Osteoblast (primary cell): ENCODE measurements at regions not wholly inside any gene's neighbourhood (a gene's known extent, or its start where the extent isn't known, plus 50 kb on each side); places are given as distances from the start of the nearest gene placed in this dataset.

Experiments
- DNase-seq: peaks from one replicate; pipeline ENCODE4 v3.0.0; 2011; ENCODE audit warnings: low spot score, mixed read lengths; ENCODE audit not compliant: insufficient read length; ENCODE audit errors: missing footprints
- H2AFZ ChIP-seq: 2 replicates; pipeline ENCODE4 v1.6.0; 2011; ENCODE audit warnings: mild to moderate bottlenecking, low read length
- H3K27ac ChIP-seq: 2 replicates; pipeline ENCODE4 v1.5.1; 2011; ENCODE audit warnings: mild to moderate bottlenecking, low read depth, low read length, moderate library complexity
- H3K27me3 ChIP-seq: 2 replicates; pipeline ENCODE4 v1.6.0; 2012; ENCODE audit warnings: mild to moderate bottlenecking, control low read depth, inconsistent platforms, low read length, moderate library complexity; ENCODE audit not compliant: insufficient read depth
- H3K36me3 ChIP-seq: 2 replicates; pipeline ENCODE4 v1.5.1; 2011; ENCODE audit warnings: mild to moderate bottlenecking, low read length, control low read depth, moderate library complexity; ENCODE audit not compliant: insufficient read depth
- H3K4me1 ChIP-seq: 2 replicates; pipeline ENCODE4 v1.5.1; 2011; ENCODE audit warnings: mild to moderate bottlenecking, low read length, control low read depth, moderate library complexity; ENCODE audit not compliant: insufficient read depth
- H3K4me2 ChIP-seq: 2 replicates; pipeline ENCODE4 v1.6.0; 2011; ENCODE audit warnings: mild to moderate bottlenecking, low read length; ENCODE audit not compliant: insufficient read depth
- H3K4me3 ChIP-seq: fragments of 200-600 bp; sonication (generic); 3 replicates; pipeline ENCODE4 v1.5.1; 2012; ENCODE audit warnings: mild to moderate bottlenecking, low read length, inconsistent platforms; ENCODE audit not compliant: insufficient read depth
- H3K79me2 ChIP-seq: 2 replicates; pipeline ENCODE4 v1.6.0; 2012; ENCODE audit warnings: mild to moderate bottlenecking, low read length, control low read depth, inconsistent platforms; ENCODE audit not compliant: insufficient read depth
- H3K9me3 ChIP-seq: 2 replicates; pipeline ENCODE4 v1.5.1; 2011; ENCODE audit warnings: low read depth, low read length, control low read depth
- H4K20me1 ChIP-seq: 2 replicates; pipeline ENCODE4 v1.6.0; 2012; ENCODE audit warnings: mild to moderate bottlenecking, low read length, control low read depth; ENCODE audit not compliant: insufficient read depth
- TF ChIP-seq, protein P1 (sequence below): IDR thresholded peaks from 2 replicates; pipeline ENCODE4 v1.5.1; 2011; ENCODE audit warnings: mild to moderate bottlenecking, low read depth, low read length, moderate library complexity; ENCODE audit errors: extremely low read depth

DNA sequence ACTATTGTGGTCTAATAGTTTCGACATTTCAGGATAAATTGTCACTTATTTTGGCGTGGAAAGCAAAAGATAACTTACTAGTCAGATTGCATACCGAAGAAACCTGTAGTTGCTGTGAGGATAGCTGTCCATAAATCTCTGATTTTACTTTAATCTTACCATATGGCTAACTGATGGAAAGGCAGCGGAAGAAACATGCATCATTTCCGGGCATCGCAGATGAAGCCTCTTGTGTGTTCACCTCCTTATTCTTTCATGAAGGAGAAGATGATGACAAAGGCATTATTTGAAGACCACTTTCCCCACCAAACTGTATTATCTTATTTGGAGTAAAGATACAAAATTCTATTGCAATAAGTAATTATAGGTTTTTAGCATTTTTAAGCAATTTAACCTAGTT is 763.6 kb upstream of the SLITRK6 start:
- no peak overlapping the region for H3K4me3 ChIP-seq
- no peak overlapping the region for H2AFZ ChIP-seq
- H3K36me3 ChIP-seq, result no peaks in the 10 kb centered on the region
- no peaks in the 10 kb centered on the region for H4K20me1 ChIP-seq
- TF ChIP-seq, protein P1, sequence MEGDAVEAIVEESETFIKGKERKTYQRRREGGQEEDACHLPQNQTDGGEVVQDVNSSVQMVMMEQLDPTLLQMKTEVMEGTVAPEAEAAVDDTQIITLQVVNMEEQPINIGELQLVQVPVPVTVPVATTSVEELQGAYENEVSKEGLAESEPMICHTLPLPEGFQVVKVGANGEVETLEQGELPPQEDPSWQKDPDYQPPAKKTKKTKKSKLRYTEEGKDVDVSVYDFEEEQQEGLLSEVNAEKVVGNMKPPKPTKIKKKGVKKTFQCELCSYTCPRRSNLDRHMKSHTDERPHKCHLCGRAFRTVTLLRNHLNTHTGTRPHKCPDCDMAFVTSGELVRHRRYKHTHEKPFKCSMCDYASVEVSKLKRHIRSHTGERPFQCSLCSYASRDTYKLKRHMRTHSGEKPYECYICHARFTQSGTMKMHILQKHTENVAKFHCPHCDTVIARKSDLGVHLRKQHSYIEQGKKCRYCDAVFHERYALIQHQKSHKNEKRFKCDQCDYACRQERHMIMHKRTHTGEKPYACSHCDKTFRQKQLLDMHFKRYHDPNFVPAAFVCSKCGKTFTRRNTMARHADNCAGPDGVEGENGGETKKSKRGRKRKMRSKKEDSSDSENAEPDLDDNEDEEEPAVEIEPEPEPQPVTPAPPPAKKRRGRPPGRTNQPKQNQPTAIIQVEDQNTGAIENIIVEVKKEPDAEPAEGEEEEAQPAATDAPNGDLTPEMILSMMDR, result no peak
- H3K4me2 ChIP-seq, result no peak overlapping the region
- H3K27me3 ChIP-seq, result no peaks in the 10 kb centered on the region
- no peak for DNase-seq
- H3K4me1 ChIP-seq, result no peaks in the 10 kb centered on the region
- no peaks in the 10 kb centered on the region for H3K79me2 ChIP-seq
- H3K9me3 ChIP-seq, result no peaks in the 10 kb centered on the region
- no peak overlapping the region for H3K27ac ChIP-seq

DNA sequence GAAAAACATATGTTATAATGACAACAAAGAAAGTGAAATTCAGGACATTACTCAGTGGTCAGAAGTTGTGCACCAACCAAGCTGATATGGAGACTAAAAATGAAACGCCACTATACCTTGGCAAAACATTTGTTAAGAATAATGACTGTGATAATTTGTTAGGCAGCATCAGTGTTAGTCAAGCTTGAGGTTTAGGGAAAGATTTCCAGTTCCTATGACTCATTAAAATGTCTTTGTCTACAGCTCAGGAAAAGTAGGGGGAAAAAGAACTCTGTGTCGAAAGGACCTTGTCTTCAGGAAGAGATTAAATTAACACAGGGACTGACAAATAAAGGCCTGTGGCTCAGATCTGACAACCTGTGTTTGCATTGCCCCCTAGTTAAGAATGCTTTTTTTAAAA is 764.1 kb upstream of the SLITRK6 start:
- H3K4me1 ChIP-seq, result no peaks in the 10 kb centered on the region
- H3K9me3 ChIP-seq, result no peaks in the 10 kb centered on the region
- TF ChIP-seq, protein P1, result no peak
- H4K20me1 ChIP-seq, result no peaks in the 10 kb centered on the region
- no peak overlapping the region for H3K27ac ChIP-seq
- no peaks in the 10 kb centered on the region for H3K79me2 ChIP-seq
- H3K36me3 ChIP-seq, result no peaks in the 10 kb centered on the region
- no peak overlapping the region for H2AFZ ChIP-seq
- no peak overlapping the region for H3K4me3 ChIP-seq
- no peaks in the 10 kb centered on the region for H3K27me3 ChIP-seq
- DNase-seq, result no peak
- no peak overlapping the region for H3K4me2 ChIP-seq

DNA sequence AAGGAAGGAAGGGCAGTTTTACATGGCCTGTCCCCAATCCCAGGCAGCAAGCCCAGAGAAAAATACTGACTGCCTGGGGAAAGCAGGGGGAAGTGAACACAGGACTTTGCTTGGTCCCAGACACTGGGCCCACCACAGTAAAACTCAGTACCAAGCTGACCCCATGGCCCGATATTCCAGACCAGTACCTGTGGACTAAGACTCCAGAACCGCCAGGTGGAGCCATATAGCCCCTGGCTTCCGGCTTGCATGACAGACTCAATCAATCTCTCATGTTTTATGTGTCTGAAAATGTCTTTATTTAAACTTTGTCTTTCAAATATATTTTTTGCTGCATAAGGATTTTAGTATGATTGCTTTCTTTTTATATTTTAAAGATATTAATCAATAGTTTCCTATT is 767.9 kb upstream of the SLITRK6 start:
- Histone ChIP-seq H3K9me3 (no peaks in the 10 kb centered on the region), H2AFZ (no peak overlapping the region), H3K27me3 (no peaks in the 10 kb centered on the region), H4K20me1 (no peaks in the 10 kb centered on the region), H3K4me1 (no peaks in the 10 kb centered on the region), H3K27ac (no peak overlapping the region), H3K4me3 (no peak overlapping the region), H3K79me2 (no peaks in the 10 kb centered on the region), H3K4me2 (no peak overlapping the region), H3K36me3 (no peaks in the 10 kb centered on the region)
- no peak for DNase-seq
- TF ChIP-seq, protein P1, result no peak

DNA sequence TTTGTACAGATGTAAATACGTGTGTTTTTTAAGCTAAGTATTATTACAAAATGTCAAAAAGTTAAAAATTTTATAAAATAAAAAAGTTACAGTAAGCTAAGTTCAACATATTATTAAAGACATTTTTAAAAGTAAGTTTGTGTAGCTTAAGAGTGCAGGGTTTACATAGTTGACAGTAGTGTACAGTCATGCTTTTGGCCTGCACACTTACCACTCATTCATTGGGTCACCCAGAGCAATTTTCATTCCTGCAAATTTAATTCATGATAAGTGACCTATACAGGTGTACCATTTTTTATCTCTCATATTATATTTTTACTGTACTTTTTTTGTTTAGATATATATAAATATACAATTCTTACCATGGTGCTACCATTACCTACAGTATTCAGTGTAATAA is 769.9 kb upstream of the SLITRK6 start:
- Histone ChIP-seq H3K4me1 (no peaks in the 10 kb centered on the region), H3K4me2 (no peak overlapping the region), H4K20me1 (no peaks in the 10 kb centered on the region), H3K27ac (no peak overlapping the region), H3K4me3 (no peak overlapping the region), H3K36me3 (no peaks in the 10 kb centered on the region), H2AFZ (no peak overlapping the region), H3K9me3 (no peaks in the 10 kb centered on the region), H3K79me2 (no peaks in the 10 kb centered on the region), H3K27me3 (no peaks in the 10 kb centered on the region)
- no peak for DNase-seq
- TF ChIP-seq, protein P1, result no peak
